Liver (tissue), 3 donors: ENCODE measurements at regions not wholly inside any gene's neighbourhood (a gene's known extent, or its start where the extent isn't known, plus 50 kb on each side); places are given as distances from the start of the nearest gene placed in this dataset.

Experiments
- CTCF ChIP-seq: fragments of 150-350 bp; IDR thresholded peaks from 2 replicates; pipeline ENCODE4 v1.5.1; 2017; ENCODE audit warnings: improper control_type of control experiment, low read depth, low read length; ENCODE audit not compliant: missing input control
- EGR1 ChIP-seq, 2 donors: IDR thresholded peaks; 2 replicates each; pipeline ENCODE4 v1.6.1; 2016 to 2018; ENCODE audit warnings: antibody characterized with exemption in 2 of 2, low read depth in 2 of 2
- FOXA1 ChIP-seq: IDR thresholded peaks from 2 replicates; pipeline ENCODE4 v1.6.1; 2016; ENCODE audit warnings: antibody characterized with exemption
- GABPA ChIP-seq, 2 donors: IDR thresholded peaks in 1 of 2; conservative IDR thresholded peaks in 1 of 2; 2 replicates each; pipeline ENCODE4 v1.6.1; 2016; ENCODE audit warnings: antibody characterized with exemption in 2 of 2, mild to moderate bottlenecking in 1 of 2, moderate library complexity in 1 of 2
- JUND ChIP-seq, 2 donors: IDR thresholded peaks; 2 replicates each; pipeline ENCODE4 v1.6.1; 2016; ENCODE audit warnings: antibody characterized with exemption in 2 of 2
- MAX ChIP-seq: IDR thresholded peaks from 2 replicates; pipeline ENCODE4 v1.6.1; 2016; ENCODE audit warnings: antibody characterized with exemption
- RAD21 ChIP-seq, 2 donors: IDR thresholded peaks; 2 replicates each; pipeline ENCODE4 v1.6.1; 2016; ENCODE audit warnings: antibody characterized with exemption in 2 of 2, mild to moderate bottlenecking in 2 of 2
- RXRA ChIP-seq, 2 donors: IDR thresholded peaks; 2 replicates each; pipeline ENCODE4 v1.6.1; 2017 to 2018; ENCODE audit warnings: antibody characterized with exemption in 2 of 2, mild to moderate bottlenecking in 1 of 2
- SP1 ChIP-seq: IDR thresholded peaks from 2 replicates; pipeline ENCODE4 v1.6.1; 2018; ENCODE audit warnings: antibody characterized with exemption, mild to moderate bottlenecking
- TAF1 ChIP-seq: conservative IDR thresholded peaks from 2 replicates; pipeline ENCODE4 v1.6.1; 2016; ENCODE audit warnings: antibody characterized with exemption, mild to moderate bottlenecking
- YY1 ChIP-seq: IDR thresholded peaks from 2 replicates; pipeline ENCODE4 v1.6.1; 2016; ENCODE audit warnings: antibody characterized with exemption, mild to moderate bottlenecking
- TF ChIP-seq, protein P1 (sequence below): IDR thresholded peaks from 2 replicates; pipeline ENCODE4 v1.6.1; 2016; ENCODE audit warnings: antibody characterized with exemption
- TF ChIP-seq, protein P2 (sequence below): IDR thresholded peaks from 2 replicates; pipeline ENCODE4 v1.6.1; 2016; ENCODE audit warnings: antibody characterized with exemption, mild to moderate bottlenecking
- TF ChIP-seq, protein P3 (sequence below): IDR thresholded peaks from 2 replicates; pipeline ENCODE4 v1.6.1; 2016; ENCODE audit warnings: antibody characterized with exemption
- donor health status: healthy.
- donor health status: healthy.

GRCh38 chr12:4857472-4858291 is 52.0 kb upstream of the KCNA1 start:
- TF ChIP-seq CTCF (peak; percentile 81), MAX (no peak), EGR1 (IDR thresholded peaks at IDR 0.05; ENCODE audit: low read depth in 2 of 2) (no peak), RXRA (IDR thresholded peaks at IDR 0.05) (no peak), YY1 (no peak), FOXA1 (no peak), RAD21 (IDR thresholded peaks at IDR 0.05) (peak; percentile 73 to 79), JUND (IDR thresholded peaks at IDR 0.05) (no peak), TAF1 (no peak), SP1 (no peak), GABPA (IDR thresholded peaks at IDR 0.05 in 1 of 2, conservative IDR thresholded peaks at IDR 0.05 in 1 of 2) (no peak)
- TF ChIP-seq, protein P1, sequence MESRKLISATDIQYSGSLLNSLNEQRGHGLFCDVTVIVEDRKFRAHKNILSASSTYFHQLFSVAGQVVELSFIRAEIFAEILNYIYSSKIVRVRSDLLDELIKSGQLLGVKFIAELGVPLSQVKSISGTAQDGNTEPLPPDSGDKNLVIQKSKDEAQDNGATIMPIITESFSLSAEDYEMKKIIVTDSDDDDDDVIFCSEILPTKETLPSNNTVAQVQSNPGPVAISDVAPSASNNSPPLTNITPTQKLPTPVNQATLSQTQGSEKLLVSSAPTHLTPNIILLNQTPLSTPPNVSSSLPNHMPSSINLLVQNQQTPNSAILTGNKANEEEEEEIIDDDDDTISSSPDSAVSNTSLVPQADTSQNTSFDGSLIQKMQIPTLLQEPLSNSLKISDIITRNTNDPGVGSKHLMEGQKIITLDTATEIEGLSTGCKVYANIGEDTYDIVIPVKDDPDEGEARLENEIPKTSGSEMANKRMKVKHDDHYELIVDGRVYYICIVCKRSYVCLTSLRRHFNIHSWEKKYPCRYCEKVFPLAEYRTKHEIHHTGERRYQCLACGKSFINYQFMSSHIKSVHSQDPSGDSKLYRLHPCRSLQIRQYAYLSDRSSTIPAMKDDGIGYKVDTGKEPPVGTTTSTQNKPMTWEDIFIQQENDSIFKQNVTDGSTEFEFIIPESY, result no peak
- TF ChIP-seq, protein P2, sequence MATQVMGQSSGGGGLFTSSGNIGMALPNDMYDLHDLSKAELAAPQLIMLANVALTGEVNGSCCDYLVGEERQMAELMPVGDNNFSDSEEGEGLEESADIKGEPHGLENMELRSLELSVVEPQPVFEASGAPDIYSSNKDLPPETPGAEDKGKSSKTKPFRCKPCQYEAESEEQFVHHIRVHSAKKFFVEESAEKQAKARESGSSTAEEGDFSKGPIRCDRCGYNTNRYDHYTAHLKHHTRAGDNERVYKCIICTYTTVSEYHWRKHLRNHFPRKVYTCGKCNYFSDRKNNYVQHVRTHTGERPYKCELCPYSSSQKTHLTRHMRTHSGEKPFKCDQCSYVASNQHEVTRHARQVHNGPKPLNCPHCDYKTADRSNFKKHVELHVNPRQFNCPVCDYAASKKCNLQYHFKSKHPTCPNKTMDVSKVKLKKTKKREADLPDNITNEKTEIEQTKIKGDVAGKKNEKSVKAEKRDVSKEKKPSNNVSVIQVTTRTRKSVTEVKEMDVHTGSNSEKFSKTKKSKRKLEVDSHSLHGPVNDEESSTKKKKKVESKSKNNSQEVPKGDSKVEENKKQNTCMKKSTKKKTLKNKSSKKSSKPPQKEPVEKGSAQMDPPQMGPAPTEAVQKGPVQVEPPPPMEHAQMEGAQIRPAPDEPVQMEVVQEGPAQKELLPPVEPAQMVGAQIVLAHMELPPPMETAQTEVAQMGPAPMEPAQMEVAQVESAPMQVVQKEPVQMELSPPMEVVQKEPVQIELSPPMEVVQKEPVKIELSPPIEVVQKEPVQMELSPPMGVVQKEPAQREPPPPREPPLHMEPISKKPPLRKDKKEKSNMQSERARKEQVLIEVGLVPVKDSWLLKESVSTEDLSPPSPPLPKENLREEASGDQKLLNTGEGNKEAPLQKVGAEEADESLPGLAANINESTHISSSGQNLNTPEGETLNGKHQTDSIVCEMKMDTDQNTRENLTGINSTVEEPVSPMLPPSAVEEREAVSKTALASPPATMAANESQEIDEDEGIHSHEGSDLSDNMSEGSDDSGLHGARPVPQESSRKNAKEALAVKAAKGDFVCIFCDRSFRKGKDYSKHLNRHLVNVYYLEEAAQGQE, result no peak
- TF ChIP-seq, protein P3, sequence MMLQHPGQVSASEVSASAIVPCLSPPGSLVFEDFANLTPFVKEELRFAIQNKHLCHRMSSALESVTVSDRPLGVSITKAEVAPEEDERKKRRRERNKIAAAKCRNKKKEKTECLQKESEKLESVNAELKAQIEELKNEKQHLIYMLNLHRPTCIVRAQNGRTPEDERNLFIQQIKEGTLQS, result no peak
